ENCODE measurements at regions not wholly inside any gene's neighbourhood (a gene's known extent, or its start where the extent isn't known, plus 50 kb on each side); places are given as distances from the start of the nearest gene placed in this dataset.

- Histone ChIP-seq H3K9me3 (no peaks in the 10 kb centered on the region), H3K4me1 (peaks cover 0 to 5% (median 0%) of the 10 kb centered on the region in 3 donors), H3K27me3 (no peaks in the 10 kb centered on the region), H3K27ac (no peak overlapping the region), H3K36me3 (no peaks in the 10 kb centered on the region), H3K4me3 (no peak overlapping the region)
- no peak for FAIRE-seq
- WGBS, 2 donors = 58% methylated on average over 8 of the region's 8 CpGs
- DNase-seq = no peak
- intact Hi-C loops (cut with DNase I) = no loop called here
- no peak for ATAC-seq
- TF ChIP-seq, protein P1, sequence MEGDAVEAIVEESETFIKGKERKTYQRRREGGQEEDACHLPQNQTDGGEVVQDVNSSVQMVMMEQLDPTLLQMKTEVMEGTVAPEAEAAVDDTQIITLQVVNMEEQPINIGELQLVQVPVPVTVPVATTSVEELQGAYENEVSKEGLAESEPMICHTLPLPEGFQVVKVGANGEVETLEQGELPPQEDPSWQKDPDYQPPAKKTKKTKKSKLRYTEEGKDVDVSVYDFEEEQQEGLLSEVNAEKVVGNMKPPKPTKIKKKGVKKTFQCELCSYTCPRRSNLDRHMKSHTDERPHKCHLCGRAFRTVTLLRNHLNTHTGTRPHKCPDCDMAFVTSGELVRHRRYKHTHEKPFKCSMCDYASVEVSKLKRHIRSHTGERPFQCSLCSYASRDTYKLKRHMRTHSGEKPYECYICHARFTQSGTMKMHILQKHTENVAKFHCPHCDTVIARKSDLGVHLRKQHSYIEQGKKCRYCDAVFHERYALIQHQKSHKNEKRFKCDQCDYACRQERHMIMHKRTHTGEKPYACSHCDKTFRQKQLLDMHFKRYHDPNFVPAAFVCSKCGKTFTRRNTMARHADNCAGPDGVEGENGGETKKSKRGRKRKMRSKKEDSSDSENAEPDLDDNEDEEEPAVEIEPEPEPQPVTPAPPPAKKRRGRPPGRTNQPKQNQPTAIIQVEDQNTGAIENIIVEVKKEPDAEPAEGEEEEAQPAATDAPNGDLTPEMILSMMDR (IDR thresholded peaks at IDR 0.05) = no peak
Measured at GRCh38 chr6:21827425-21828202, 234.1 kb downstream of the SOX4 start.

DNA sequence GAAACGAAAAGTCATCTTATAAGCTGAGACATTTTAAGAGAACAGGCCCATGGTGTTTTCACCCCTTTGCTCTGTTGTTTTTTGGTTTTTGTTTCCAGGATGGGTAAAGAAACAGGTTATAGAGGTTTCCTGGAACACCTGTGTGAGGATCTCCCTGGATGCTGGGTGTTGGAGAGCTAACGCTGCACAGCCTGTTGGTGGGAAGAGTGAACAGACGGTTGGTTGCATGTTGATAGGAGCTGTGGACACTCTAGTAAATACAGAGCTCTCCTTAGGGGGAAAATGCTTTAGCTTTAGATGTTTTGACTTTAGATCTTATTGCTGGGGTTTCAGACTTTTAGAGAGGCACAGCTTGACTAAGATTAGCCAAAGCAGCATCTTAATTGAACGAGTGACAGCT, 235.2 kb downstream of the SOX4 start:
- DNase-seq (no peak), FAIRE-seq (no peak), ATAC-seq (no peak)
- no peaks in the 10 kb centered on the region for H3K36me3 ChIP-seq
- no peak overlapping the region for H3K4me3 ChIP-seq
- WGBS, 2 donors = 76 to 77% methylated on average over 4 of the region's 4 CpGs
- H3K9me3 ChIP-seq = no peaks in the 10 kb centered on the region
- TF ChIP-seq, protein P1 (IDR thresholded peaks at IDR 0.05) = no peak
- intact Hi-C loops (cut with DNase I) = no loop called here
- H3K4me1 ChIP-seq = peaks cover 0 to 5% (median 0%) of the 10 kb centered on the region in 3 donors
- no peak overlapping the region for H3K27ac ChIP-seq
- no peaks in the 10 kb centered on the region for H3K27me3 ChIP-seq

DNA sequence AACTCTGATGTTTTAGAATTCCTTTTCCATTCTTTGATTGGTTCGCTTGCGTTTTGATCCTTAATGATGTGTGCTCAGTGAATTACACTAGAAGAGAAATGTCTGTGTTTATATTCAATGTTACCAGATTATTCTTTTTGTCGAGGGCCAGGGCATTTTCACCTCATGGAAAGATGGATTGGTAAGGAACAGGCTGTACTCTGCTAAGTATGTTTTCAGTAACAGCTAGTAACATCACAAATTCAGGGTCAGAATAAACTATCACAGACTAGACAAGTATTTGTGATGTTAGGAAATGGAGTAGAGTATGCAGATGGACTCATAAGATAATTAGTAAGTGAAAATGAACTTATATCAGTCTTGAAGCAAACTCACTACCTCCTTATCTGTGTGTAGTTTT, 235.6 kb downstream of the SOX4 start:
- intact Hi-C loops (cut with DNase I) = no loop called here
- FAIRE-seq (no peak), DNase-seq (no peak), ATAC-seq (no peak)
- H3K27ac ChIP-seq = no peak overlapping the region
- TF ChIP-seq, protein P1 (IDR thresholded peaks at IDR 0.05) = no peak
- H3K9me3 ChIP-seq = no peaks in the 10 kb centered on the region
- H3K4me3 ChIP-seq = no peak overlapping the region
- WGBS, 2 donors = 66 to 70% methylated on average over 3 of the region's 3 CpGs
- peaks cover 0 to 5% (median 0%) of the 10 kb centered on the region in 3 donors for H3K4me1 ChIP-seq
- H3K27me3 ChIP-seq = no peaks in the 10 kb centered on the region
- H3K36me3 ChIP-seq = no peaks in the 10 kb centered on the region

DNA sequence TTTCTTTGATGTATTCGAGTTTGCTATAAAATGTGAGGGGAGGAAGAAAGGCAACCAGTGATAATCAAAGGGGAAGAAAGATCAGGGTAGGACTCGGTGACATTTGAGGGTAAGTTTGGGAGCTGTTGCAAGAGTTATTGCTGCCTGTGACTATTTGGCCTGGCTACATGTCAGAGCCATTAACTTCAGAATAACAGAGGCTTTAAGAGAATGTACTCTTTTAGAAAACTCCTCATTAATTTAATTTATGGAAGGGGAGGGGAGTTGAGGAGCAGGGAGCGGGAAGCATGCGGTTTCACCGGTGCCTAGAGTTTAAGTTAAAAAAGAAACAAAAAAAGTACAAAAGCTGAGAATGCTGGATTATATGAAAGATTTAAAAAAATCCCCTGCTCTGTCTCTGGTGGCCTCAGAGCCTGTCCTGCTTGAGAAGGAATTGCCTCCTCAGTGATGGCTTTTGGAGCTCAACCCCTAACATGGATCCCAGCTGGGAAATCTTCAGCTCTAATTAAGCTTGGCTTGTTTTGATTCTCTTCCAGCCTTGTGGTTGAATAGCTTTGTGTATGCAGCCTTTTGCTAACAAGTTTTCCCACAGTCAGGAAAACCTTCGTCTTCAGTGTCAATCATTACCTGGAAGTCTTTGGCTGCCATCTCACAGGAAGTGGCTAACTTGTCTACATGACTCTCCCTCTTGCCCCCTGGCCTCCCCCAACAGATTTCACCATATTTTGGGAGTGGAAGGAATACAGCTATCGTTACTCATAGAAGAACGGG, 238.2 kb downstream of the SOX4 start:
- WGBS, 2 donors = 73 to 76% methylated on average over 8 of the region's 8 CpGs
- Histone ChIP-seq H3K4me3 (no peak overlapping the region), H3K9me3 (no peaks in the 10 kb centered on the region), H3K36me3 (no peaks in the 10 kb centered on the region), H3K27me3 (no peaks in the 10 kb centered on the region), H3K27ac (no peak overlapping the region), H3K4me1 (no peaks in the 10 kb centered on the region)
- ATAC-seq (no peak), FAIRE-seq (no peak), DNase-seq (no peak)
- intact Hi-C loops (cut with DNase I) = no loop called here
- TF ChIP-seq, protein P1 (IDR thresholded peaks at IDR 0.05) = no peak

- Histone ChIP-seq H3K4me3 (no peak overlapping the region), H3K36me3 (no peaks in the 10 kb centered on the region), H3K4me1 (no peaks in the 10 kb centered on the region), H3K9me3 (no peaks in the 10 kb centered on the region), H3K27ac (no peak overlapping the region), H3K27me3 (no peaks in the 10 kb centered on the region)
- ATAC-seq (no peak), FAIRE-seq (no peak), DNase-seq (no peak)
- intact Hi-C loops (cut with DNase I) = no loop called here
- WGBS, 2 donors = 60 to 70% methylated on average over 7 of the region's 7 CpGs
- TF ChIP-seq, protein P1 (IDR thresholded peaks at IDR 0.05) = no peak
Measured at GRCh38 chr6:21836277-21836676, 242.7 kb downstream of the SOX4 start.
